GM19372 (cell line): ENCODE measurements at regions not wholly inside any gene's neighbourhood (a gene's known extent, or its start where the extent isn't known, plus 50 kb on each side); places are given as distances from the start of the nearest gene placed in this dataset.

ENCODE experiments used
- ATAC-seq: cut with Tn5 transposase; IDR thresholded peaks from one replicate; pipeline ENCODE4 v1.9.1; 2021; ENCODE audit warnings: mild to moderate bottlenecking, low read depth, moderate library complexity; ENCODE audit not compliant: unreplicated experiment

GRCh38 chr1:29960156-29960755 is 723.9 kb downstream of the PTPRU start:
- ATAC-seq: no peak

- ATAC-seq: no peak
Observed at GRCh38 chr1:29959356-29959755, 723.0 kb downstream of the PTPRU start.

GRCh38 chr1:29958271-29958670 is 721.9 kb downstream of the PTPRU start:
- no peak for ATAC-seq

GRCh38 chr1:29956349-29957030 is 720.2 kb downstream of the PTPRU start:
- ATAC-seq: no peak

- no peak for ATAC-seq
Observed at GRCh38 chr1:29954591-29954990, 718.3 kb downstream of the PTPRU start.

GRCh38 chr1:29953961-29954360 is 717.6 kb downstream of the PTPRU start:
- ATAC-seq: no peak

GRCh38 chr1:29949676-29950075 is 713.4 kb downstream of the PTPRU start:
- ATAC-seq: no peak

- no peak for ATAC-seq
Observed at GRCh38 chr1:29948581-29948980, 712.3 kb downstream of the PTPRU start.

GRCh38 chr1:29946057-29946456 is 709.7 kb downstream of the PTPRU start:
- no peak for ATAC-seq

GRCh38 chr1:29945426-29945825 is 709.1 kb downstream of the PTPRU start:
- ATAC-seq: no peak

GRCh38 chr1:29944253-29944905 is 708.1 kb downstream of the PTPRU start:
- no peak for ATAC-seq

- ATAC-seq: no peak
Observed at GRCh38 chr1:29943034-29943433, 706.7 kb downstream of the PTPRU start.

GRCh38 chr1:29939079-29939478 is 702.8 kb downstream of the PTPRU start:
- no peak for ATAC-seq

GRCh38 chr1:29937356-29937755 is 701.0 kb downstream of the PTPRU start:
- ATAC-seq: no peak

GRCh38 chr1:29936031-29936544 is 699.8 kb downstream of the PTPRU start:
- no peak for ATAC-seq

- ATAC-seq: no peak
Observed at GRCh38 chr1:29934255-29934772, 698.0 kb downstream of the PTPRU start.

- ATAC-seq: no peak
Observed at GRCh38 chr1:29933067-29933466, 696.7 kb downstream of the PTPRU start.

GRCh38 chr1:29932626-29933025 is 696.3 kb downstream of the PTPRU start:
- ATAC-seq: no peak

GRCh38 chr1:29931477-29932175 is 695.3 kb downstream of the PTPRU start:
- no peak for ATAC-seq

- no peak for ATAC-seq
Observed at GRCh38 chr1:29925058-29925457, 688.7 kb downstream of the PTPRU start.

- ATAC-seq: no peak
Observed at GRCh38 chr1:29924017-29924431, 687.7 kb downstream of the PTPRU start.
